OCI-LY3 (cell line): ENCODE measurements at regions not wholly inside any gene's neighbourhood (a gene's known extent, or its start where the extent isn't known, plus 50 kb on each side); places are given as distances from the start of the nearest gene placed in this dataset.
"Not testable (repeated sequence)": the region's sequence is repeated elsewhere in the genome, so short reads cannot be mapped to it uniquely, and the experiment has no call there.

Experiments used
- EZH2phosphoT487 ChIP-seq: fragments of 200-600 bp; shearing (Covaris generic); IDR thresholded peaks from 2 replicates; pipeline ENCODE4 v1.6.1; 2018; ENCODE audit warnings: antibody characterized with exemption, mixed run types, low read depth
- TF ChIP-seq, protein P1 (sequence below): fragments of 200-600, 300-600 bp; sonication (generic); IDR thresholded peaks from 2 replicates; pipeline ENCODE4 v1.5.1; 2014; ENCODE audit warnings: antibody characterized with exemption, low read length, low read depth

GRCh38 chrX:92849998-92850397 lies 823.4 kb downstream of the NAP1L3 start:
- TF ChIP-seq, protein P1, sequence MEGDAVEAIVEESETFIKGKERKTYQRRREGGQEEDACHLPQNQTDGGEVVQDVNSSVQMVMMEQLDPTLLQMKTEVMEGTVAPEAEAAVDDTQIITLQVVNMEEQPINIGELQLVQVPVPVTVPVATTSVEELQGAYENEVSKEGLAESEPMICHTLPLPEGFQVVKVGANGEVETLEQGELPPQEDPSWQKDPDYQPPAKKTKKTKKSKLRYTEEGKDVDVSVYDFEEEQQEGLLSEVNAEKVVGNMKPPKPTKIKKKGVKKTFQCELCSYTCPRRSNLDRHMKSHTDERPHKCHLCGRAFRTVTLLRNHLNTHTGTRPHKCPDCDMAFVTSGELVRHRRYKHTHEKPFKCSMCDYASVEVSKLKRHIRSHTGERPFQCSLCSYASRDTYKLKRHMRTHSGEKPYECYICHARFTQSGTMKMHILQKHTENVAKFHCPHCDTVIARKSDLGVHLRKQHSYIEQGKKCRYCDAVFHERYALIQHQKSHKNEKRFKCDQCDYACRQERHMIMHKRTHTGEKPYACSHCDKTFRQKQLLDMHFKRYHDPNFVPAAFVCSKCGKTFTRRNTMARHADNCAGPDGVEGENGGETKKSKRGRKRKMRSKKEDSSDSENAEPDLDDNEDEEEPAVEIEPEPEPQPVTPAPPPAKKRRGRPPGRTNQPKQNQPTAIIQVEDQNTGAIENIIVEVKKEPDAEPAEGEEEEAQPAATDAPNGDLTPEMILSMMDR = not testable (repeated sequence)
- TF ChIP-seq EZH2phosphoT487 = not testable (repeated sequence)
